ENCODE measurements at regions not wholly inside any gene's neighbourhood (a gene's known extent, or its start where the extent isn't known, plus 50 kb on each side); places are given as distances from the start of the nearest gene placed in this dataset.

DNA sequence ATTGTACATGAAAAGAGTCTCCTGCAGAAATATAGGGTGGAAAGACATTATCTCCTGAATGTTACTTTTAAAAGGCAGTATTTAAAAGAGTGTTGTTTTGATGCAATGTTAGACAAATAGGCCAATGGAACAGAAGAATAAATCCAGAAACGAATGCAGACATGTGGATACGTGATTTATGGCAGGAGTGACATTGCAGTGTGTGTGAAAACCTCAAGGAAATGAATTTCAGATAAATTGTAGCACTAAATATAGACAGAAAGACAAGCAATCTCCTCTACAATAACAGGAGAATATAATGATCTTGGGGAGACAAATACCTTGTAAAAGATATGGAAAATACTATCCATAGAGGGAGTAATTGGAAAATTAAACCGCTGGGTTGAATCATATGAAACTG, 387.8 kb upstream of the CHRM3 start:
- no peak for TF ChIP-seq SMC3 (conservative IDR thresholded peaks at IDR 0.05; ENCODE audit: poor library complexity)
- TF ChIP-seq, protein P1, sequence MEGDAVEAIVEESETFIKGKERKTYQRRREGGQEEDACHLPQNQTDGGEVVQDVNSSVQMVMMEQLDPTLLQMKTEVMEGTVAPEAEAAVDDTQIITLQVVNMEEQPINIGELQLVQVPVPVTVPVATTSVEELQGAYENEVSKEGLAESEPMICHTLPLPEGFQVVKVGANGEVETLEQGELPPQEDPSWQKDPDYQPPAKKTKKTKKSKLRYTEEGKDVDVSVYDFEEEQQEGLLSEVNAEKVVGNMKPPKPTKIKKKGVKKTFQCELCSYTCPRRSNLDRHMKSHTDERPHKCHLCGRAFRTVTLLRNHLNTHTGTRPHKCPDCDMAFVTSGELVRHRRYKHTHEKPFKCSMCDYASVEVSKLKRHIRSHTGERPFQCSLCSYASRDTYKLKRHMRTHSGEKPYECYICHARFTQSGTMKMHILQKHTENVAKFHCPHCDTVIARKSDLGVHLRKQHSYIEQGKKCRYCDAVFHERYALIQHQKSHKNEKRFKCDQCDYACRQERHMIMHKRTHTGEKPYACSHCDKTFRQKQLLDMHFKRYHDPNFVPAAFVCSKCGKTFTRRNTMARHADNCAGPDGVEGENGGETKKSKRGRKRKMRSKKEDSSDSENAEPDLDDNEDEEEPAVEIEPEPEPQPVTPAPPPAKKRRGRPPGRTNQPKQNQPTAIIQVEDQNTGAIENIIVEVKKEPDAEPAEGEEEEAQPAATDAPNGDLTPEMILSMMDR (IDR thresholded peaks at IDR 0.05; ENCODE audit: poor library complexity, severe bottlenecking) = no peak
- no peak for TF ChIP-seq TAF1 (IDR thresholded peaks at IDR 0.05; ENCODE audit: low read depth)
- TF ChIP-seq RAD21 (conservative IDR thresholded peaks at IDR 0.05) = no peak
- TF ChIP-seq EZH2 (IDR thresholded peaks at IDR 0.05; ENCODE audit: borderline replicate concordance, insufficient read depth, low read length, poor library complexity, severe bottlenecking) = no peak
- TF ChIP-seq, protein P2, sequence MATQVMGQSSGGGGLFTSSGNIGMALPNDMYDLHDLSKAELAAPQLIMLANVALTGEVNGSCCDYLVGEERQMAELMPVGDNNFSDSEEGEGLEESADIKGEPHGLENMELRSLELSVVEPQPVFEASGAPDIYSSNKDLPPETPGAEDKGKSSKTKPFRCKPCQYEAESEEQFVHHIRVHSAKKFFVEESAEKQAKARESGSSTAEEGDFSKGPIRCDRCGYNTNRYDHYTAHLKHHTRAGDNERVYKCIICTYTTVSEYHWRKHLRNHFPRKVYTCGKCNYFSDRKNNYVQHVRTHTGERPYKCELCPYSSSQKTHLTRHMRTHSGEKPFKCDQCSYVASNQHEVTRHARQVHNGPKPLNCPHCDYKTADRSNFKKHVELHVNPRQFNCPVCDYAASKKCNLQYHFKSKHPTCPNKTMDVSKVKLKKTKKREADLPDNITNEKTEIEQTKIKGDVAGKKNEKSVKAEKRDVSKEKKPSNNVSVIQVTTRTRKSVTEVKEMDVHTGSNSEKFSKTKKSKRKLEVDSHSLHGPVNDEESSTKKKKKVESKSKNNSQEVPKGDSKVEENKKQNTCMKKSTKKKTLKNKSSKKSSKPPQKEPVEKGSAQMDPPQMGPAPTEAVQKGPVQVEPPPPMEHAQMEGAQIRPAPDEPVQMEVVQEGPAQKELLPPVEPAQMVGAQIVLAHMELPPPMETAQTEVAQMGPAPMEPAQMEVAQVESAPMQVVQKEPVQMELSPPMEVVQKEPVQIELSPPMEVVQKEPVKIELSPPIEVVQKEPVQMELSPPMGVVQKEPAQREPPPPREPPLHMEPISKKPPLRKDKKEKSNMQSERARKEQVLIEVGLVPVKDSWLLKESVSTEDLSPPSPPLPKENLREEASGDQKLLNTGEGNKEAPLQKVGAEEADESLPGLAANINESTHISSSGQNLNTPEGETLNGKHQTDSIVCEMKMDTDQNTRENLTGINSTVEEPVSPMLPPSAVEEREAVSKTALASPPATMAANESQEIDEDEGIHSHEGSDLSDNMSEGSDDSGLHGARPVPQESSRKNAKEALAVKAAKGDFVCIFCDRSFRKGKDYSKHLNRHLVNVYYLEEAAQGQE (IDR thresholded peaks at IDR 0.05; ENCODE audit: borderline replicate concordance) = no peak
- TF ChIP-seq POLR2AphosphoS5 (IDR thresholded peaks at IDR 0.05) = no peak
- no peak for TF ChIP-seq MXI1 (conservative IDR thresholded peaks at IDR 0.05; ENCODE audit: poor library complexity, severe bottlenecking)
- TF ChIP-seq EP300 (conservative IDR thresholded peaks at IDR 0.05; ENCODE audit: poor library complexity, severe bottlenecking) = no peak

Data from neural cell (in vitro differentiated cells).